NCI-H146 treated with DMSO at 0.1 percent for 48 hours (cell line): ENCODE measurements at regions not wholly inside any gene's neighbourhood (a gene's known extent, or its start where the extent isn't known, plus 50 kb on each side); places are given as distances from the start of the nearest gene placed in this dataset.

Experiments used
- DNase-seq: peaks from one replicate; lab custom pipeline; 2025; ENCODE audit not compliant: unreplicated experiment; lab: John Stamatoyannopoulos, UW

DNA sequence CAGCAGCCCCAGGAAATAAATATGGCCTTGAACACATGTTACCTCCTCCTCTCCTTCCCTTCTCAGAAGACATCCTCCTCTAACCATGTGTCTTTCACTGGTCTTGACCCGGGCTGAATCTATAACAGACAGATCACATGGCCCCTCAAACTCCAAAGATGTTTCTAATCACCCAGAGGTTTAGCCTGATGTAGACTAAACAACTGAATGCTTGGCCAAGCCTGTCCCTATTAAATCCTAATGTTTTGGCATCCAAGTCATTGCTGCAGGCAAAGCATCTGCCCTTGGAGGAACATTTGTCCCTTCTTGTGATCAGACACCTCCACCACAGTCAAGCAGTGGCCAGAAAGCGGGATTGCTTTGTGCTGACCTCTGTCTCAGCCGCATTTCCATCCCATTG is 65.5 kb downstream of the ANKRD60 start:
- DNase-seq, result no peak

DNA sequence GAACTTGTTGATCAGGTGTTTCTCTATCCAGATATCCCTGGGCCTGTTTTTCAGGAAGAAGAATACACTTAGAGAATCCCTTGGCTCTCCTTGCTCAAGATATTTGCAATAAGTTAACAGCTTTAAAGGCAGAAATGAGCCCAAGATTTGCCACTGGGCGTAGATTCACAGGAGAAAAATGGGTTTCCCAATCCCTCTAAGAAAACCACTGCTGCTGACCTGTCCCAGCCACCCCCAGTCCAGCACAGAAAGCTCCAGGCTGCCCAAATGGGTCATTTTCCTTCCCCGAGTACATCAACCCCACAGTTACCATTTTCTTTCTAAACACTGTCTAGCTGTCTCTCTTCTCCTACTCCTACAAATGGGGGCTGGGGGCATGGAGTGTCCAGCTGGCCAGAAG is 67.3 kb downstream of the ANKRD60 start:
- no peak for DNase-seq

GRCh38 chr20:58160451-58161061 is 67.9 kb downstream of the ANKRD60 start:
- DNase-seq, result no peak

- DNase-seq, result no peak
Observed at GRCh38 chr20:58155148-58155925, 73.1 kb downstream of the ANKRD60 start.

GRCh38 chr20:58154113-58154512 is 74.3 kb downstream of the ANKRD60 start:
- DNase-seq, result no peak

DNA sequence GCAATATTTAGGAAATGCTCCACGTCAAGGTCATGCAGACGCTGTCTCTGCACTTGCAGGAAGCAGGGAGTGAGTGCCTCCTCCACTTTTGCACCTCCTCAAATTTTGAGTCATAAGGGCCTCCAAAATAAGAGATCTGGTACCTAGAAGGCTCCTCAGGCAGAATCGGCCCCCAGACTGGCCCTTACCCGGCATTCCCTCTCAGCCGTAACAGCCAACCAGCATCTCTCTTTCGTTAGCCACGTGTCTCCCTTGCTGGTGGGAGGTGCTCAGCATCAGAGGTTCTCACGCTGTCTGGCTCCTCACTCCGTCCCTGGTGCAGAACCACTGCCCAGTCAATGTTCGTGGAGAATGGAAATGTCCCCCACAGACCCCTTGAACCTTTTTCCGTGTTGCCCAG is 75.3 kb downstream of the ANKRD60 start:
- DNase-seq, result no peak

- DNase-seq, result peak; percentile 86
Observed at GRCh38 chr20:58150772-58151171, 77.7 kb downstream of the ANKRD60 start.

DNA sequence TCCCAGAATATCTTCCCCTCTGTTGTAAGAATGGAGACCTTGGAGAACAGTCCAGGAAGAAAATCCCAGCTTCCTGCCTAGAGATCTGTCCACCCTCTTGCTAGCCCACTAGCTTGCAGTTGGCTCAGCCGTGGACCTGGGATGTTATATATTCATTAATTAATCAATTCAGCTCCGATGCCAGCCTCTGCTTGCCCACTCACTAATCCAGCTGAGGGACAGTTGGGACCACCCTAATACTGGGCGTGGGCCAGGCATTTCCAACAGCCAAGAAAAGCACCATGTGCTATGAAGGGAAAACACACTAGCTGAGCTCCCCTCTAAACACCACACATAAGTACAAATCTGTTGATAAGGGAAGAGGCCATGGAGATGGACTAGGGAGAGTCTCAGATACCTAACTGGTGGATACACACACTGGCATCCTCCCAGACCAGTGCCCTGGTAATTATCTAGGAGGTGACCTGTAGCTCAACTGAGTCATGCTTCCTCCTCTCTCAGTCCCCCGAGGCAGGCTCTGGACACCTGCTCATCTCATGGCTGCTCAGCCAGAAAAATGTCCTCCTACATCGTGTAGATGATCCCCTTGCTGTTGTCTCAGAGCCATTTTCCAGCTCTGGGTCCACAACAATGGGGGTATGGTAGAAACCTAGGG is 78.9 kb downstream of the ANKRD60 start:
- DNase-seq, result no peak

DNA sequence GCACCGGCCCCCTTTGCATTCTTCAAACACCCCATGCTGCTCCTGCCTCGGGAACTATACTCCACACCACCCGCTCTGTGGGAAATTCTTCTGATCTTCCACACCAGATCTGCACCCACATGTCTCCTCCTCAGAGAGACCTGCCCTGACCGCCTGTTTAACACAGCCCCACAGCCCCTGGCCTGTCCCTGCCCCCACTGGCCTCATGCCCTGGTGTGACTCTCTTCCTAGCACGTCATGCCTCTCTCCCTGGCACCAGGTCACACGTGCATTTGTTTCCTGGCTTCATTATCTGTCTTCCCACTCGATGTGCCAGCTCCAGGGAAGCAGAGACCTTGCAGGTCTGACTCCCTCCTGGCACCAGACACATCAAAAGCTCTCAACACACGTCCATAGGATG is 79.6 kb downstream of the ANKRD60 start:
- no peak for DNase-seq

DNA sequence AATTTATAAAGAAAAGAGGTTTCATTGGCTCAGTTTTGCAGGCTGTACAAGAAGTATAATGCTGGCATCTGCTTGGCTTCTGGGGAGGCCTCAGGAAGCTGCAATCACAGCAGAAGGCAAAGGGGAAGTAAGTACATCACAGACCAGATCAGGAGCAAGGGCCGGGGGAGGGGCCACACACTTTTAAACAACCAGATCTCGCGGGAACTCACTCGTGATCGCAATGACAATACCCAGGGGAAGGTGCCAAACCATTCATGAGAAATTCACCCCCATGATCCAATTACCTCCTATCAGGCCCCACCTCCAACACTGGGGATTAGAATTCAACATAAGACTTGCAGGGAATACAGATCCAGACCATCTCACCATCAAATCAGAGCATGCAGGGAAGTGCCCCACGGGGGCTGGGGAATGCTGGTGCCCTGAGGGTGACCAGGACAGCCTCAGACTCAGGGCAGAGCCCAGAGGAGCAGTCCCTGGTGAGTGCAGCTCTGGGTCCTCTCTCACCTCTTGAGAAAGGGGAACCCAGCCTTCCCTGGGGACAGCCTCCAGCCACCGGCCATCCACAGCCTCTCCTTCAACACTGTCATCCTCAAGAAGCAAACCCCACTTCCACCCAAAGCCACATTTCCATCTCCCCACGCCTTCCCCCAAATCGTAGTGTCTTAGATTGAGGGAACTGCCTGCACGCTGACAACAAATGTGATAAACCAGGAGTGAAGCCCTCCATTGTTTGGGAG is 80.7 kb downstream of the ANKRD60 start:
- no peak for DNase-seq

- DNase-seq, result no peak
Observed at GRCh38 chr20:58146746-58147140, 81.7 kb downstream of the ANKRD60 start.

DNA sequence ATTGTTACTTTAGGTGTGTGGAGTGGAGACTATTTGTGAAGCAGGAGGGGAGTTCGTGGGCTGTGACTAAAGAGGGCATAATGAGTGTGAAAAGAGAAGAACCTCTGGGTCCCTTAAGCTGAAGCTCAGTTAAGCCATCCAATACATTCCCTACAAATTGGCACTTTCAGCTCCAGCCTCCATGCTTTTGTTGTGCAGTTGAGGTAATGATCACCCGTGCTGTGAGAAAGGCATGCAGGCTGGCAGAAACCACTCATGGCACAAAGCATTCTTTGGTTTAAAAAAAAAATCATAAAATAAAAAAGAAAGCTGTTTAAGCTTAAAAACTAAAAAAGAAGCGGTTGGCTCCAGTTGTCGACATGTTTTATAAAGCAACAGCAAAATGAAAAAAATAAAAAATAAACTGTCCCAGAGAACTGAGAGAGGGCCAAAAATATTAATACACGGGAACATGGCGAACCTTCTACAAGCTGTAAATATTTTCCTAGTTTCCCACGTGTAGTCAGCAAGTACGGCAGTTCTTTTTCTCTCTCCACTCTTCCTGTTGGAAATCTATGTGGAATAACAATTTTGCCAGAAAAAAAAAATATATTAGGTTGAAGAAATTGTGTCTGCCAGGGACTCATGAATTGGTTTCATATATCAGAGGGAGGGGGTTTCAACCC is 82.2 kb downstream of the ANKRD60 start:
- DNase-seq, result no peak

DNA sequence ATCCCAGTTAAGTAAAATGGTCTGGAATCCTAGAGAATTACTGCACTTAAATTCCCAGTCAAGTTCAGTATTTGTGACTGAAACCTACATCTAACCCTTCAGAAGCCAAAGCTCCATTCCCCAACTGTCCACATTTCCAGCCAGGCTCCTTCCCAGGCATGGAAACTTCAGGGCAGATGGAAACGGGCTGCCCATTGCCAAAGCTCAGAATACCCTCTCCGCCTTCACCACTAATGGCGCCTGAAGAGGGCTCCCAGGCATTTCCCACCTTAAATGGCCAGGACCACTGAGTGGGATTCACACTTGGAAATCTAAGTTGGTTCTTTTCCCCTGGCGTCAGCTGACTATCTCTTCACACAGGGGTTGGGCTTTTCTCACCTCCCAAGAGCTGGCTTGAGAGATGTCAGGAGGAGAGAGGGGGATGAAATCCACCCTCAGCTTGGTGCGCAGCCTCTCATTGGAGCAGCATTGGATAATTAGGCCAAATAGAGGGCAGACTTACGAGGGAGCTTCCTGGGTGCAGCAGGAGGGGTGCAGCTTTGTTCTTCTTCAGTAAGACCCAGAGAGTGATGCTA is 82.9 kb downstream of the ANKRD60 start:
- DNase-seq, result no peak

GRCh38 chr20:58144096-58144495 is 84.4 kb downstream of the ANKRD60 start:
- DNase-seq, result no peak

DNA sequence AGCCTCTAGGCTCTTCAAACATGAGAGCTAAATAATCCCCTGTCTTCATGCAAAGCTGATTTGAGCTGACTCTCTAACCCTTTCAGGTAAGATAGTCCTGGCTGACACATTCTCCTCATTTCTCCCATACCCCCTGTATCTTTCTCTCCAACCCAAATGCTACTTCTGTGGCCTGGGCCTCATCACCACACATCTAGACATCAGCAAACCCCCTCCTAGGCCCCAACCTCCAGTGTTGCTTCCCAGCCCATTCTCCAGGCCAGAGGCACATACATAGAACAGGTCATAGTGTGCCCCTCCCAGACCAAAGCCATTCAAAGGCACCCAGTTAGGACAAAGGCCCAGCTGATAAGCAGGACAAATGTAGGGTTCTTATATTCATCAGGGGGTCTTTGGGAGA is 84.9 kb downstream of the ANKRD60 start:
- no peak for DNase-seq

DNA sequence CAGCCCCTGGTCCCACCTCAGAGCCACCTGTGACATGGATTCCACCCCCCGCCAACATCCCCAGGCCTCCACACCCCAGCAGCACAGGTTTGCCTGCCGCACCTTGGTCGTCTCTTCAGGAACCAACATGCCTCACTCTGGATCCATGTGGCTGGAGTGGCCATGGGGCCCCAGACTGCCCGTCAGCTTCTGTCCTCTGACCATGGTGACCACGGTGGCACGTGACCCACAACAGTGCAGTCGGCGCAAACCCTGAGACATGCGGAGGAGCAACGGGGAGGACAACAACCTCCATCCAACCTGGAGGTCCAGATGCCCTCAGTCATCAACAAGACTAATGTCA is 85.6 kb downstream of the ANKRD60 start:
- no peak for DNase-seq

GRCh38 chr20:58141971-58142842 is 86.2 kb downstream of the ANKRD60 start:
- DNase-seq, result no peak

DNA sequence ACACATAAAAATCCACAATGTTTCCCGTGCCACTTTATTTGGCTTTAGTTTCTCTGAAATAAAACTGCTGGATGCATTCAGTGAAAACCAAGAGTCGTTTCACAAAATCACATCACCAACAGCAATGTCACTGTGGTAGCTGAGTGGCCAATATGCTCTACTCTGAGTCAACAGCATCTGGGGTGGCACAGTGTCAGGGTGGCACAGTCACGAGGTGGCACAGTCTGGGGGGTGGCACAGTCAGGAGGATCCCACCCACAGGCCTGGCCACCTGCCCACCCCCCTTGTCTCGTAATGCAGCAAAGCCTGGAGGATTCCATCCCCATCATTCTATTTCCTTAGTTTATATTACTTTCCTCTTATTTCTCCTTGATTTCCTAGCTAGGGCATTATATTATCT is 87.0 kb downstream of the ANKRD60 start:
- DNase-seq, result no peak

DNA sequence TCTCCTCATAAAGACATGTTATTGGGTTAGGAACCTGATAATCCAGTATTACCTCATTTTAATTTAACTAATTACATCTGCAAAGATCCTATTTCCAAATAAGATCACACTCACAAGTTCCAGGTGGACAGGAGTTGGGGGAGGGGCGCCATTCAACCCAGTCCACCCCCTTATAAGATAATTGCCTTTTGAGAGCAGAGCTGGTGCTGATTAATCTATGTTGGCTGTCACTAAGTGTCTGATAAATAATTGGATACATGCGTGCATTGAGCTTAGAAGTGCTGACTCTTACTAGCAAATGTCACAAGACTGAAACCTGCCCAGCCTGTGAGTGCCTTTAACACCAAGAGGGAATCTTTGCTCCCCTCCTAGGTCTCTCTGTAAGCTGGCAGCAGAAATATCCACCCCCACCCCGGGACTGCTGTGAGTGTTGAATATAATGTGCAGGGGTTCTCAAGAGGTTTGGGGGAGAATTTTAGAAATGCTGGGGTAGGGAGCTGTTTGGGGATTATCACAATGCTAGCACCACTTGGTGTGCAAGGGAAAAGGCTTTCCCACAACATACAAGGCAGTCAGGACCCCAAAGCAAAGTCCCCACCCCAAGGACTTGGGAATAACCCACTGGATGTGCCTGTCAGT is 87.5 kb downstream of the ANKRD60 start:
- DNase-seq, result peak; percentile 14
